HG03039 (cell line): ENCODE measurements at regions not wholly inside any gene's neighbourhood (a gene's known extent, or its start where the extent isn't known, plus 50 kb on each side); places are given as distances from the start of the nearest gene placed in this dataset.

Source experiments
- ATAC-seq: cut with Tn5 transposase; IDR thresholded peaks from one replicate; pipeline ENCODE4 v1.9.1; 2021; ENCODE audit warnings: mild to moderate bottlenecking, moderate library complexity; ENCODE audit not compliant: unreplicated experiment

GRCh38 chr6:165986914-165987482 is 180.7 kb downstream of the TBXT start:
- ATAC-seq: no peak

- no peak for ATAC-seq
Observed at GRCh38 chr6:165986311-165986913, 181.2 kb downstream of the TBXT start.

GRCh38 chr6:165985806-165986299 is 181.8 kb downstream of the TBXT start:
- no peak for ATAC-seq

- no peak for ATAC-seq
Observed at GRCh38 chr6:165985281-165985805, 182.3 kb downstream of the TBXT start.

- ATAC-seq: no peak
Observed at GRCh38 chr6:165984729-165985275, 182.8 kb downstream of the TBXT start.

- ATAC-seq: no peak
Observed at GRCh38 chr6:165983112-165984072, 184.3 kb downstream of the TBXT start.

- ATAC-seq: no peak
Observed at GRCh38 chr6:165978476-165978875, 189.2 kb downstream of the TBXT start.

DNA sequence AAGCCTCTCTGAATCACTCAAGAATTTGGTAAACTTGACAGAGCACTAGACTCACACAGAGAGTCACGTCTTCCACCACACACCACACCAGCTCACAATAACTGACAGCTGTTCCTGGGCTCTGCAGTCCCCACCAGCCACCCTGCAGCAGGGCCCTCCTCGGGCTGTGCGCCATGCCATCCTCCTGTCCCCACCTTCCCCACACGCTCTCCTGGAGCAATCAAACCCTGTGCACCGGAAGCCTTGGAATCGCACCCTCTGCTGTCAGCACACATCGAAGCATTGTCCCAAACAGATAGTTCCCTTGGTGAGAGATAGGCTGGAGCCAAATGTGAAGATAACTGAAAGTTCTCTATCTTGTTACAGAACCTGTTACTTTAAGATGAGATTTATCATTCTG is 191.0 kb downstream of the TBXT start:
- ATAC-seq: no peak

GRCh38 chr6:165974817-165975216 is 192.8 kb downstream of the TBXT start:
- no peak for ATAC-seq

DNA sequence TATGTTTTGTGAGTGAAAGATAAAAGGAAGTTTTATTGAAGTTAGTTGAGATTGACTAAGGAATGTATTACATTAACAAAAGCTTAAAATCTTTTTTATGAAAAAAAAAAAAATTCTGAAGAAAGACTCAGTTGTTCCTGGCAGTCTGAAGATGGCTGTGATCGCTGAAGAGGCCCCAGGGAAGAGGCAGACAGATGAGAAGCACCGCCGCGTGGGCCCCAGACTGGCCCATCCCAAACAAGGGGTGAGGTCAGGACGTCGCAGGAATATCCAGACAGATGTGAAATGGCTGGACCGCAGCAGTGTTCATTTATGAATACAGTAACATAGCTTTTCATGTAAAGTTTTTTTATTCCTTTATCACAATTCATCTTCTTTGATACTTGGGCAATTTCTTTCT is 194.2 kb downstream of the TBXT start:
- no peak for ATAC-seq

DNA sequence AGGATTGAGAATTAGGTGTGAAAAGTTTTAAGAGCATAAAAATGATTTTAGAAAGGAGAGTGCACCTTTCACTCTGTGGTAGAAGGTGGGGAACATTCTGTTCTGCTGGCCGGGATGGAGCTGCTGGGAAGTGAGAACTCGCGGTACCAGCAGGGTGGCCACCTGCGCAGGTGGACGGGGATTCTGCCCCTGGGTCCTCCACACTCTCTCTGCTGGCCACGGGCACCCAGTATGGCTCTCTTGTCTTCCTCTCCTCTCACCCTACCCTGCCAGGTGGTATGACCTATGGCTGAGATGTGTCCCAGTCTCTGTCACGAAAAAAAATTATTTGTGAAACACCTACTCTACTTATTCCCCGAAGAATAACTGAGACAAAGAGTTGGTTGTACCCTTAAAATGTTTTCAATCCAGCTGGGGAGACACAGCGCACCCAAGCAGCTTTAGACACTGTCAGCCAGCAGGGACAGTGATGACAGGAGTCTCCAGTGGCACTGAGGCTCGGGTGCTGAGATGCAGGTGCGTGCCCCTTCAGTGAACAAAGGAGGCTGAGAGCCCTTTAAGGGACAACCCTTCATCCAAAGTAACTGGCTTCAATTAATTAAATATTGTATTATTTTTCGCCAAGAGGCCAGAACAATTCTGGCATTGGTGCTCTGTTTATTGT is 195.4 kb downstream of the TBXT start:
- no peak for ATAC-seq

GRCh38 chr6:165971202-165971601 is 196.4 kb downstream of the TBXT start:
- ATAC-seq: no peak

DNA sequence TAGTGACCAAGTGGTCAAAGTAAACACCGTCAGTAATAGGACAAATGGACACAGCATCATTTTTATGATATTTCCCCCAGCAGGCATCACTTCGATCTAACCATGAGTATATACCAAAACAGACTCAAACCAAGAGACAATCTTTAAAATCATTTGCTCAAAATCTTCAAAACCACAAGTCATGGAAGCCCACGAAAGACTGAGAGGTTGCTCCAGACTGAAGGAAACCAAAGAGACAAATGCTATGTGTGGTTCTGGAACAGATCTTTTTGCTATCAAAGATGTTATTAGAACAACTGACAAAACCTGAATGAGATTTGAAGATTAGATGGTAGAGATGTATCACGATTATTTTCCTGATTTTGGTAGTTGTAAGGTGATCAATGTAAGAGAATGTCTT is 197.7 kb downstream of the TBXT start:
- no peak for ATAC-seq

- ATAC-seq: no peak
Observed at GRCh38 chr6:165969184-165969583, 198.5 kb downstream of the TBXT start.

DNA sequence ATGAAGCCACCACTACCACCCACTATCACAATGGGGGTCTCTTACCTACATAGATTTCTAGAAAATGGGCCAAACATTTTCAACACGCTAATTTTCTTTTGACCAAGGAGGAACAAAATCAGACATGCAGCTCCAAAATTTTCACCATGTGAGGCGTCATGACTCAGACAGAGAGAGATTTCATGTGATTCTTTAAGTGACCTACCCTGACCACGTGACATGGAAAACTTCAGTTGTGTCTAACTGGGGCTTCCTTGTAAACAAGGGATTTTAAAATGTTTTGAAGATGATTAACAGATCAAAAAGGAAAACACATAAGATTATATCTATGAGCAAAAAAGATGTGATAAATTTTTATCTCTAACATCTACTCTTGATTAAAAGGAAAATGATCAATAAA is 199.2 kb downstream of the TBXT start:
- no peak for ATAC-seq

DNA sequence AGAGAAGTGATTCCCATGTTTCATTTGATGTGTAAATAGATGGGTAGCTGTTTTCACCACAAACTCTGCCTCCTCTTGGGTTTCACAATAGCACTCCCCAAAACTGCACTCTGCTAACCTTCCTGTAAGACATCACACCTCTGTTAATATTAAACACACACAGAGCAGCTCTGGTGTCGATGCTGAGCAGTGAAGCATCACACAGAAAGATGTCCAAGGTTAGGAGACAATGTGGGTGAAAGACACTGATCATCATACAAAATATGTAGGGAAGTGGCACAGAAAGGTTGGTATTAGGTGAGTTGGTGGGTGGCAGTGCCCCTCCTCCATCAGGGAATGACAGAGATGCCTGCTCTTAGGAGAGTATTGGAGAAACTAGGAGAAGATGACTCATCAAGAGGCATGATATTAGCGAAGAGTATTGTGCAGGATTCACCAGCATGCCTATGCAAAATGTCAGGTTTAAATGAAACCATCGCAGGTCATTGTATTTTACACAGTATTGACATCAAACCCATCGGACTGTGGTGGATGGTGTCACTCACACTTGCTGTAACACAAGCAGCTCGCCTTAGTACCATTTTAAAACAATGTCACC is 199.7 kb downstream of the TBXT start:
- ATAC-seq: no peak

DNA sequence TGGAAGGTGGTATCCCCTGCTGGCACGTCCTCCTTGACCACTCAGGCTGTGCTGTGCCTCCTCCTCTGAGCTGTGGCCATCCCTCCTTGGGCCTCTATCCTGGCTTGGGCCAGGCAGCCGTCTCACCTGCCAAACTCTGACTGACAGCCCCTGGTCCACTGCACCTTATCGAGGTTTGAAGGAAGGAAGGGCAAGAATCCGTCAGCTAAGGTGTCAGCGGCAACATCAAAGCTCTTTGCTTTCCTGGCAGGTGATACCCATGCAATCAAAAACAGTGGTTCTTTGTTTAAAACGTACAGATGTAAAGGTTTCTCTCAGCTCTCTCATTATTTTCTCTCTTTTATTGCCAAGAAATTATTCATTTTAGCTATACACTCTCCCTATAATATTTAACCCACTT is 203.9 kb downstream of the TBXT start:
- ATAC-seq: no peak

DNA sequence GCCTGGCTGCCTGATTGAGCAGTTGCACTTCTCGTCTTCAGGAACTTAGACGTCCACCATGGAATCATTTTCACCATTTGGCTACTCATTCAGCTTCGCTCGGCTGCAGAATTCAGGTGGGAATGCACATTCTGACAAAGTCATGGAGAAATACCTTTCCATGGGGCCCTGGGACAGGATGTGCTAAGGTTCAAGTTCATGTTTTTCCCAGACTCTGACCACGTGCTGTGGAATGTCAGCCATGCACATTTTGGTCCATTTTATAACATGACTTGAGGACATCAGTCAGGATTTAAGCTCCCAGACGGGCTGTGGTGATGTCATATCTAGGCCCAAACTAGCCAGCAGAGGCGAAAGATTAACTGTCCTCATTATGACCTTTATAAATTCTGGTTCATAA is 205.3 kb downstream of the TBXT start:
- ATAC-seq: no peak

- no peak for ATAC-seq
Observed at GRCh38 chr6:165961233-165961632, 206.4 kb downstream of the TBXT start.

DNA sequence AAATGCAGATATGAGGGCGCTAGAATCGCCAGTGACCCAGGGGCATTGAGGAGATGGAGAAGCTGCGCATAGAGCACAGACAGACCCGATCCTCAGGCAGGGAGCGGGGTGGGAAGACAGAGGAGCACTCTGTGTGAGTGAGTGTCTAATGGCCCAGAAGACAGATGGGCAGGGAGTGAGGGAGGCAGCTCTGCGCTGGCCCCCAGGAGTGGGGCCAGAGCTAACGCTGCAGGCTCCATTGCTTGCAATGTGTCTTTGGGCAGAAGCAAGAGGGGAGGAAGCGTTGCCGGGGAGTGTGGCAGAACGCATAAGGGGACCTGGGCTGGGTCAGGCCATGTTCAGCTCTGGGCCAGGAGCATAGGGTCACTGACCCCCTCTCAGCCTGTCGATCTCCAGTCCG is 207.0 kb downstream of the TBXT start:
- ATAC-seq: no peak
